Neural progenitor cell (in vitro differentiated cells): ENCODE measurements at regions not wholly inside any gene's neighbourhood (a gene's known extent, or its start where the extent isn't known, plus 50 kb on each side); places are given as distances from the start of the nearest gene placed in this dataset.

ENCODE experiments used
- EZH2 ChIP-seq: fragments of 200-600 bp; sonication (generic); IDR thresholded peaks from 2 replicates; pipeline ENCODE4 v1.6.1; 2017; ENCODE audit warnings: antibody characterized with exemption, mild to moderate bottlenecking, moderate library complexity
- TF ChIP-seq, protein P1 (sequence below): fragments of 200-600 bp; sonication (generic); IDR thresholded peaks from 2 replicates; pipeline ENCODE4 v1.5.1; 2017; ENCODE audit warnings: antibody characterized with exemption, mild to moderate bottlenecking

DNA sequence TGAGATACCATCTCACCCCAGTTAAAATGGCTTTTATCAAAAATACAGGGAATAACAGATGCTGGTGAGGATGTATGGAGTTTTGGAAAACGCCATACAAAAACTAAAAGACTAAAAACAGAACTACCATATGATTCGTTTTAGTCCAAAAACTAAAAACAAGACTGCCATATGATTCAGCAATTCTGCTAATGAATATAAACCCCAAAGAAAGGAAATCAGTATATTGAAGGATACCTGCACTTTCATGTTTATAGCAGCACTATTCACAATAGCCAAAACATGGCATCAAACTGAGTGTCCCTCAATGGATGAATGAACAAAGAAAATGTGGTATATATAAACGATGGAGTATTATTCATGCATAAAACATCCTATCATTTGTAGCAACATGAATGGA lies 224.4 kb upstream of the MC4R start:
- no peak for TF ChIP-seq EZH2
- TF ChIP-seq, protein P1, sequence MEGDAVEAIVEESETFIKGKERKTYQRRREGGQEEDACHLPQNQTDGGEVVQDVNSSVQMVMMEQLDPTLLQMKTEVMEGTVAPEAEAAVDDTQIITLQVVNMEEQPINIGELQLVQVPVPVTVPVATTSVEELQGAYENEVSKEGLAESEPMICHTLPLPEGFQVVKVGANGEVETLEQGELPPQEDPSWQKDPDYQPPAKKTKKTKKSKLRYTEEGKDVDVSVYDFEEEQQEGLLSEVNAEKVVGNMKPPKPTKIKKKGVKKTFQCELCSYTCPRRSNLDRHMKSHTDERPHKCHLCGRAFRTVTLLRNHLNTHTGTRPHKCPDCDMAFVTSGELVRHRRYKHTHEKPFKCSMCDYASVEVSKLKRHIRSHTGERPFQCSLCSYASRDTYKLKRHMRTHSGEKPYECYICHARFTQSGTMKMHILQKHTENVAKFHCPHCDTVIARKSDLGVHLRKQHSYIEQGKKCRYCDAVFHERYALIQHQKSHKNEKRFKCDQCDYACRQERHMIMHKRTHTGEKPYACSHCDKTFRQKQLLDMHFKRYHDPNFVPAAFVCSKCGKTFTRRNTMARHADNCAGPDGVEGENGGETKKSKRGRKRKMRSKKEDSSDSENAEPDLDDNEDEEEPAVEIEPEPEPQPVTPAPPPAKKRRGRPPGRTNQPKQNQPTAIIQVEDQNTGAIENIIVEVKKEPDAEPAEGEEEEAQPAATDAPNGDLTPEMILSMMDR = no peak
